OCI-LY1 (cell line): ENCODE measurements at regions not wholly inside any gene's neighbourhood (a gene's known extent, or its start where the extent isn't known, plus 50 kb on each side); places are given as distances from the start of the nearest gene placed in this dataset.

Experiments
- CTCF ChIP-seq: fragments of 200-600 bp; sonication (generic), shearing (Covaris generic); IDR thresholded peaks from 2 replicates; pipeline ENCODE4 v1.5.1; 2017; ENCODE audit warnings: mild to moderate bottlenecking, antibody characterized with exemption, low read length, moderate library complexity, mixed read lengths
- EZH2 ChIP-seq: fragments of 200-600 bp; sonication (generic), shearing (Covaris generic); IDR thresholded peaks from 2 replicates; pipeline ENCODE4 v1.8.0; 2017; ENCODE audit warnings: borderline replicate concordance, mixed run types, mild to moderate bottlenecking, antibody characterized with exemption, low read length, moderate library complexity, mixed read lengths

- TF ChIP-seq CTCF, result no peak
- TF ChIP-seq EZH2, result no peak
Observed at GRCh38 chr17:77370586-77370985, 229.8 kb downstream of the SEC14L1 start.
